ENCODE measurements at regions not wholly inside any gene's neighbourhood (a gene's known extent, or its start where the extent isn't known, plus 50 kb on each side); places are given as distances from the start of the nearest gene placed in this dataset.

DNA sequence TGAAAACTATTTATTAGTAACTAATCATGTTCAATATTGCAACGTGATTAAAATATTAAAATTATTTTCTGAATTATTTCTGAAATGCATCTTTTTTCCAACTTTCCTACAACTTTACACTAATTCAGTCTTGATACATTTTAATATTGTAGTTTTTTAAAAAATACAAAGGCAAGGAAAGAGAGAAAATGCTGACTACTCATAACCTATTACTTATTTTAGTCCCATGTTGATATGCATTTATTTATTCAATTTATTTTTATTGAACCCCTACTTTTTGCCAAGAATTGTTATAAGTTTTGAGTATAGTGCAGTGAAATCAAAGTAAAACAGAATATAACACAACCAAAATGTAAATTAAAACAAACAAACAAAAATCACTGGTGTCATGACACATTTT, 978.2 kb downstream of the CDH9 start:
- H3K4me3 ChIP-seq (ENCODE audit: low read depth, low read length), result no peak overlapping the region
- no peaks in the 10 kb centered on the region for H3K27me3 ChIP-seq (ENCODE audit: control insufficient read depth, insufficient read depth, low read length)
- ChIA-PET CTCF (no interaction called here), POLR2A (no interaction called here)
- no peaks in the 10 kb centered on the region for H3K36me3 ChIP-seq (ENCODE audit: control insufficient read depth, insufficient read depth, low read length)
- TF ChIP-seq, protein P1, sequence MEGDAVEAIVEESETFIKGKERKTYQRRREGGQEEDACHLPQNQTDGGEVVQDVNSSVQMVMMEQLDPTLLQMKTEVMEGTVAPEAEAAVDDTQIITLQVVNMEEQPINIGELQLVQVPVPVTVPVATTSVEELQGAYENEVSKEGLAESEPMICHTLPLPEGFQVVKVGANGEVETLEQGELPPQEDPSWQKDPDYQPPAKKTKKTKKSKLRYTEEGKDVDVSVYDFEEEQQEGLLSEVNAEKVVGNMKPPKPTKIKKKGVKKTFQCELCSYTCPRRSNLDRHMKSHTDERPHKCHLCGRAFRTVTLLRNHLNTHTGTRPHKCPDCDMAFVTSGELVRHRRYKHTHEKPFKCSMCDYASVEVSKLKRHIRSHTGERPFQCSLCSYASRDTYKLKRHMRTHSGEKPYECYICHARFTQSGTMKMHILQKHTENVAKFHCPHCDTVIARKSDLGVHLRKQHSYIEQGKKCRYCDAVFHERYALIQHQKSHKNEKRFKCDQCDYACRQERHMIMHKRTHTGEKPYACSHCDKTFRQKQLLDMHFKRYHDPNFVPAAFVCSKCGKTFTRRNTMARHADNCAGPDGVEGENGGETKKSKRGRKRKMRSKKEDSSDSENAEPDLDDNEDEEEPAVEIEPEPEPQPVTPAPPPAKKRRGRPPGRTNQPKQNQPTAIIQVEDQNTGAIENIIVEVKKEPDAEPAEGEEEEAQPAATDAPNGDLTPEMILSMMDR (IDR thresholded peaks at IDR 0.05; ENCODE audit: insufficient read depth, low read depth, low read length), result no peak
- DNase-seq (ENCODE audit: low read depth), result no peak

DNA sequence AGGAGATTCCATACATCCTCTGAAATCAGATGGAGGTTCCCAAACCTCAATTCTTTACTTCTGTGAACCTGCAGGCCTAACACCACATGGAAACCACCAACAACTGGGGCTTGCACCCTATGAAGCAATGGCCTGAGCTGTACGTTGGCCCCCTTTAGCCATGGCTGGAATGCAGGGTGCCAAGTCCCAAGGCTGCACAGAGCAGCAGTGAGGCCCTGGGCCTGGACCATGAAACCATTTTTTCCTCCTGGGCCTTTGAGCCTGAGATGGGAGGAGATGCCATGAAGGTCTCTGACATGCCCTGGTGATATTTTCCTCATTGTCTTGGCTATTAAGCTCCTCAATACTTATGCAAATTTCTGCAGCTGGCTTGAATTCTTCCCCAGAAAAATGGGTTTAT, 983.8 kb downstream of the CDH9 start:
- no peak for DNase-seq (ENCODE audit: low read depth)
- CTCF ChIA-PET, result no interaction called here
- no peak overlapping the region for H3K4me3 ChIP-seq (ENCODE audit: low read depth, low read length)
- H3K27me3 ChIP-seq (ENCODE audit: control insufficient read depth, insufficient read depth, low read length), result no peaks in the 10 kb centered on the region
- no peaks in the 10 kb centered on the region for H3K36me3 ChIP-seq (ENCODE audit: control insufficient read depth, insufficient read depth, low read length)
- POLR2A ChIA-PET, result no interaction called here
- TF ChIP-seq, protein P1 (IDR thresholded peaks at IDR 0.05; ENCODE audit: insufficient read depth, low read depth, low read length), result no peak

DNA sequence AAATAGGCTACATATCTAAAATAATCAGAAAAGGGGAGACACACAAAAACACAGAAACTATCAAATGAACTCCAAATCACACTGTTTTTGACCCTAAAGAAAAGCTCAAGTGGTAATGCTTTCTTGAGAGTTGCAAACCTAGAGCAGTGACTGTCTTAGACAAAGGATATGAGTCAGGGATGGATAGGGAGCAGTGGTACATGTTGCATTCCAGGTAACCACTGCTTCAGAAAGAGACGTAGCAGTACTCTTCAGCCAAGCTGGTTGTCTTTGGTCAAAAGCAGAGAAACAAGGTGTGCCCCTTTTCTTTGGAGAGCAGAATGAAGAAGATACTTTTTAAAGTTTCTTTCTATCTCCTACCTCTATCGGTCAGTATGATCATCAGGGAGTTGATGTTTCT, 1003.6 kb downstream of the CDH9 start:
- Histone ChIP-seq H3K27me3 (ENCODE audit: control insufficient read depth, insufficient read depth, low read length) (no peaks in the 10 kb centered on the region), H3K4me3 (ENCODE audit: low read depth, low read length) (no peak overlapping the region), H3K36me3 (ENCODE audit: control insufficient read depth, insufficient read depth, low read length) (no peaks in the 10 kb centered on the region)
- POLR2A ChIA-PET, result no interaction called here
- DNase-seq (ENCODE audit: low read depth), result no peak
- CTCF ChIA-PET, result interaction anchor here (0.6 to 1.0 kb wide), 2 partner anchors 30 to 679 kb away, joined by 3 read pairs; no protein-coding TSS in a partner anchor
- TF ChIP-seq, protein P1 (IDR thresholded peaks at IDR 0.05; ENCODE audit: insufficient read depth, low read depth, low read length), result no peak

DNA sequence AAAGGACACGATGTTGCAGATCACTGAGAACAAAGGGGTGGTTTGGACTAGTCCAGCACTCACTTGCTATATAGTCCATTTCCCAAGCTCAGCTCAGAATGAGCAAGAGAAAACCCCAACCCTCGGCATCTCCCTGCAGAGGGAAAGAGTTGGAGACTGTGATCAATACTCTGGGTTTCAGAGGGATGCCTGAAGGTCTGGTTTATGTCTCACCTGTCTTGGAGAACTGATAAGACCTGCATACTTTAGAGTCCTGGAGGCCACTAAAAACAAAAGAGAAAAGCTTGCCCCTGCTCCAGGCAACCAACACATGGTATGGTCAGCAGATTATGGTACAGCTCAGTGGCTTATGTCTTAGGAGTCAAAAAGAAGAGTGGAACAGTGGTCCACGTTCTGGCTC, 1006.9 kb downstream of the CDH9 start:
- H3K36me3 ChIP-seq (ENCODE audit: control insufficient read depth, insufficient read depth, low read length), result no peaks in the 10 kb centered on the region
- ChIA-PET POLR2A (no interaction called here), CTCF (no interaction called here)
- DNase-seq (ENCODE audit: low read depth), result no peak
- H3K4me3 ChIP-seq (ENCODE audit: low read depth, low read length), result no peak overlapping the region
- TF ChIP-seq, protein P1 (IDR thresholded peaks at IDR 0.05; ENCODE audit: insufficient read depth, low read depth, low read length), result no peak
- no peaks in the 10 kb centered on the region for H3K27me3 ChIP-seq (ENCODE audit: control insufficient read depth, insufficient read depth, low read length)

DNA sequence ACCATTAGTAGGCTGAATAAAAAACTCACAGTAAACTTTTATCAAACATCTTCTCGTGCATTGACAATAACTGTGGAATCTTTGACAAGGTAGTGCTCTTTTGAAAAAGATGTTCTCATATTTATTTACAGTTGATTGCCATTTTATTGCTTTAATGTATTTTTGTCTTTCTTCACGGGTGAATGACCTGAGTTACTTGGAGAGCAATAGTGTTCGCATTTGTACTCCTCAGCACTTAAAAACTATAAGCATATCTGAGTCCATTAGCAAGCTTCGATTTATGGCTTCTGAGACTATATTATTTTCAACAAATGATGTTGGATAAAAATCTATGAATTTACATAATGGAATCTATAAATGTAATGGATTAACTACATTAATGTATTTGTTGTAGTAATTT, 1012.3 kb downstream of the CDH9 start:
- POLR2A ChIA-PET, result no interaction called here

More for the DNA sequence above, 1012.3 kb downstream of the CDH9 start:
- TF ChIP-seq, protein P1 (IDR thresholded peaks at IDR 0.05; ENCODE audit: insufficient read depth, low read depth, low read length), result no peak
- Histone ChIP-seq H3K27me3 (ENCODE audit: control insufficient read depth, insufficient read depth, low read length) (no peaks in the 10 kb centered on the region), H3K4me3 (ENCODE audit: low read depth, low read length) (no peak overlapping the region), H3K36me3 (ENCODE audit: control insufficient read depth, insufficient read depth, low read length) (no peaks in the 10 kb centered on the region)
- DNase-seq (ENCODE audit: low read depth), result no peak
- CTCF ChIA-PET, result no interaction called here
